ENCODE measurements at regions not wholly inside any gene's neighbourhood (a gene's known extent, or its start where the extent isn't known, plus 50 kb on each side); places are given as distances from the start of the nearest gene placed in this dataset.
A peak's percentile ranks its signal among the peaks of the same experiment; 100 is the strongest.

DNA sequence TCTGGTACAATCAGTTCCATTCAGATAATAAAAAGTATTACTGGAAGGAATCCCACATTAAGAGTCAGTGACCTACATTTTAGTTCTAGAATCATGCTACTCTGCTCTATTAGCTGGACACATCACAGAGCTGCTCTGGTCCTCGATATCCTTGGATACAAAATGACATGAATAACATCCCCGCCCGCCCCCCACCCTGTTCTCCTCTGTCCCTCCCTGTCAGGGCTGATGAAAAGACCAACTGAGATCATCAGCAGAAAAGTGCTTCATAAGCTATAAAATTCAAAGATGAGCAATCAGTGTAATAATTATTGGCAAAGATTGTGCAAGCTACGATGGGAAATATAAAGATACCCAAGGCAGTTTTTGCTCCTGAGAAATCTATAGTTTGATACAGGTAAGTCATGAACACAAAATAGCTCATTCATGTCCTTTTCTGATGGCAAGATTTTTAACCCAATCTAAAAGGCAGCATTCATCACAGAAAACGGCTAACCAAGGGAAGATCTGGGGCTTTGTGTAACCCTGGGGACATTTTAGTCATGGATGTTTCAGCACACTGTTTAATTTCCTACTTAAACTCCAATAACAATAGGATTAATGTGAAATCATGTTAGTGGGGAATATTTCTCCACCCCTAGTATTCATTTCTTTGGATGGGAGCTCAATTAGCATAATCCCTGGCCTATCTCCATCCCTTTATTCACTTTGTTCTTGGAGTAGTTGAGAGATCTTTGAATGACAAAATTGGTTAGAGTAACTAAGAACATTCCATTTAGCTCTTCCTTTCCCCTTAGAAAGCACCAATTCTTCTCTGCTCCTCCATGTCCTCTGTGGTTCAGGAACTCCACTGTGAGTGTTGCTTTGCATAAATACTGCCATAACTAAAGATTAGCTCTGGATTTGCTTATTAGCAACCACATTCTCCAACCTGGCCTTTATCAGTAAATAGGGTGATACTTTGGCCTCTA is 459.4 kb upstream of the GRIA1 start:
- no peak for DNase-seq

DNA sequence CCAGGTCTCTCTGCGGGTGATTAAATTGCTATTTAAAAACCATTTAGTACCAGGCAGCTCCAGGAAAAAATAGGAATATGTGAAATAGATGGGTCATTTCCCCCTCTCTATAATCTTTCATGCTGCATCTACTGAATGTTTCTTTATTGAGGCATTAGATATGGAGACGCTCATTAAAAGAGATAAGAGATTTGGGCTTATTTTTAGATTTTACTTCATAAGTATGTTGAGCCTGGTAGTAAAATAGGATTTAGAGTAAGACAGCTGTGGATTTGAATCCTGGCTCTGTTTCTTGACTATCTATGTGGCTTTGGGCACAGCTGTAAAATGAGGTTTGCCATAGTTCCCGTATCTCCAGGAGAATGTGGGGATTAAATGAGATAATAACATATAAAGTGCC is 451.0 kb upstream of the GRIA1 start:
- DNase-seq, result no peak

DNA sequence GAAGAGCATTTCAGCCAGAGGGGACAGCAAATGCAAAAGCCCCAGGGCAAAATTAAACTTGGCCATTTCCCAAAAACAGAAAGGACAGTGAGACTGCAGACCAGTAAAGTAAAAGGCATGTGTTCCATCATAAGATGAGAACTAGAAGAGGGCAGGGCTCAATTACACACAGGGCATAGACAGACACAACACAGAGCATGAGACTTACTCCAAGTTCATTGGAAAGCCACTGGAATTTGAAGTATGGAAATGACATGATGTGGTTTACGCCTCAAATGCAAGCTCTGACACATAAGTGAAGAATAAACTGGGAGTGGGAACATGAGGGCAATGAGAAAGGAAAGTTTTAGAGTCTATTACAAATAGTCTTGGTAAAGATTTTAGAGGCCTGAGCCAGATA is 446.6 kb upstream of the GRIA1 start:
- no peak for DNase-seq

DNA sequence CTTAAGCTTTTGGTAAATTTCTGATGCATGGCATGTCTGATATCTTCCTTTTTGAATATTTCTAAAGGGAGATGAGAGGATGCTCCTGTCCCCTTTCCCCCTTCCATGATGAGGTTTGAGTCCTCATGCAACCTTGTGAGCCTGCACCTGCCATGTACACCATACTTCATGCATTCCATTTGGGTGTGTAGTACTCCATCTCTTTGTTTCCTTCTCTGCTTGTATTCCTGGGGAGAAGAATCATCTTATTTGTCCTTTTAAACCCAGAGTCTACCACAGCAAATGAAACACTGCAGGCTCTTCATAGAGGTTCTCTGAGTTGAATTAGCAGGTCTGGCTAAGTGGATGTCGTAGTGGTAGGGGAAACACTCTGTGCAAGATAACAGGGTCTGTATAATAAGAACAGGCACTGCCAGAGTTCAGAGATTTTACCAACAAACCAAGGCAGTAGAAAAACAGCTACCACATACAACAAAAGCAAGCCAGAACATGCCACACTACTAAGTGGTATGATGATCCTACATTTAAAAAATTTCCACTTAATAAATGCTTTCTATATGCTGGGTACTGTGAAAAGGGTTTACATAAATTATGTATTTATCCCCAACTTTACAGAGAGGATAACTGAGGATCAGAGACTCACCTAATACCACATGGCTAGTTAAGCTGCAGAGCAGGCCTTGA is 439.8 kb upstream of the GRIA1 start:
- no peak for DNase-seq

DNA sequence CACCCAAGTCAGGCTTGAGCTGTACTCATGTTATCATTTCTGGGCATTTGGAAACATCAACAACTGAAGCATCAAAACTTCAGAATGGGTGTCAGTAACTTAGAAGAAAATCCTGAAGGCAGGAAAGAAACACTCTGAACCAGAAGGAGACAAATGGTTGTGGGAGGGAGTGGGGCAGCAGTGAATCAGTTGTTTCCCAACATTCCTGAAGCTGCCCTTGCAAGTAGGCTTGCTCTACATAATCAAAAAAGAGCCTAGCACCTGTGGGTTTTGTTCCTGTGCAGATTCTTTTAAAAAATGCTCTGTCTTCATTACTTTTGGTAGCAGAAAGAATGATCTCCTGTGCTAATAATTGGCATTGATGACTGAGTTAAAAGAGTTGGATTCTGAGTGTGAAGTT is 424.2 kb upstream of the GRIA1 start:
- DNase-seq, result no peak

DNA sequence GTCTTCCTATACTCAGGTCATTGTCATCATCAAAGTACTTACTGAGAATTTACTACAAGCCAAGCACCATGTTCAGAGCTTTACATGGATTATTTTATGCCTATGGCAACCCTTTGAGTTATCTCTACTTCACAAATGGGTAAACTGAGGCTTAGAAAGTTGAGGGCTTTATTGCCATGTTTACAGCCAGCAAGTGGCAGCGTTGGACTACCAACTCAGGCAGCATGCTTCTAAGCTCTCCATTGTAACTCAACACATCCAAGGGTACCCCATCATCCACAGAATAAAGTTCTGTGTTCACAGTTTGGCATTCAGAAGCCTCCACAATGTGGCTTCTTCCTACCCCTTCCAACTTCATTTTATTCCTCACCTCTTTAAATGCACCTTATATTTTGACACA is 422.6 kb upstream of the GRIA1 start:
- no peak for DNase-seq

DNA sequence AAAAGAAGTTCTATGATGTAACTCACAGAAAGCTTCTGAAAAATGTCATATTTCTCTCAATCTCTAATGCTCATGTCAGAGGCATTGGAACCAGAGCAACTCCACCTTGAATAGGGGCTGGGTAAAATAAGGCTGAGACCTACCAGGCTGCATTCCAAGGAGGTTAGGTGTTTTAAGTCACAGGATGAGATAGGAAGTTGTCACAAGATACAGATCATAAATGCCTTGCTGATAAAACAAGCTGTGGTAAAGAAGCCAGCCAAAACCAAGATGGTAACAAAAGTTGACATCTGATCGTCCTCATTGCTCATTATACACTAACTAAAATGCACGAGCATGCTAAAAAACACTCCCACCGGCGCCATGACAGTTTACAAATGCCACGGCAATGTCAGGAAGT is 411.1 kb upstream of the GRIA1 start:
- no peak for DNase-seq

DNA sequence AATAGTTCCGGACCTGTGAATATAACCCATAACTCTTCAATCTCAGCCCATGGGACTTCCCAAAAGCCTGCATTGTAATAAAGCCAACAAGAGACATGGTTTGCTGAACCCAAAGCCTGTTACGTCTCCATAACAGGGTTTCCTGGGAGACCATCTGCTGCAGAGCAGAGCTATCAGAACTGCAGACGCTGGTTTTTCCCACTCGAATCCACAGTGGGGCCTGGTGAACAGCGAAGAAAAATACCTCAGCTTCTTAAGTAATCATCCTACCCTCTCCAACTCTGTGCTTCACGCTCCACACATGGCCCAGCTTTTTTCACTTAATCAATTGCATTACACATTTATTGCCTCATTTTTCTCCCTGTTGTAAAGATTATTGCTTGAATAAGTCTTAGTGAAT is 409.5 kb upstream of the GRIA1 start:
- no peak for DNase-seq

DNA sequence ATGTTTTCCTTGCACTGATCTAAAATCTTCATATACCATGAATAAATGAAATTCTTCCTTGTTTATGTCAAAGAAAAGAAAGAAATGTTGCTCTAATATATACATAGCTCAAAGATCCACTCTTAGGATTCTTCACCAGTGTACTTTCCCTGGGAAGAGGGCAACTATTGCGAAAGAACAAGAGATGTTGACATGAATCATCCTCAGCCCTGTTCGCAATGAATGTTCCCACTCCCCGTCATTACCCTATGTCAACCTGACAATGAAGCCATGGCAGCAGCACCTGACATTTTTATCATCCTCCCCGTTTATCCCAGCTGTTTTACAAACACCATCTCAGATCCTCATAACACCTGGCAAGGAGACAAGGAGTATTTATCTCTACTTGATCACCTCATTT is 409.1 kb upstream of the GRIA1 start:
- DNase-seq, result no peak

DNA sequence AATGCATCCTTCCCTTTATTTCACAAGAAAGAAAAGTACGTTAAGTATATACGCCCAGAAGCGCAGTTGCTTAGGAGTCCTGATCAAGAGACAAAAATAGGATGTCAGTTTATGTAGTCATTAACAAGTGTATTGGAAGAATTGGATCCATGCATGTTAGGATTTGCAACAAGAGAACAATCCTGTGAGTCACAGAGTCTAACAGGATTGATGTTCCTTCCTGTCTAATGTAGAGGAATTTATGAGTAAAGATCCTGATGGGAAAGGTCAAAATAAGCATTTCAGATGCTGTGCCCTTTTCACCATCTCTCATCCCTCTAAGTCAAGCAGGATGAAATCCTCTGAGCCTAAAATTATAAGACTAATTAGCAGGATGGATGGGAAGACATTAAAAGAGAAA is 406.0 kb upstream of the GRIA1 start:
- no peak for DNase-seq

DNA sequence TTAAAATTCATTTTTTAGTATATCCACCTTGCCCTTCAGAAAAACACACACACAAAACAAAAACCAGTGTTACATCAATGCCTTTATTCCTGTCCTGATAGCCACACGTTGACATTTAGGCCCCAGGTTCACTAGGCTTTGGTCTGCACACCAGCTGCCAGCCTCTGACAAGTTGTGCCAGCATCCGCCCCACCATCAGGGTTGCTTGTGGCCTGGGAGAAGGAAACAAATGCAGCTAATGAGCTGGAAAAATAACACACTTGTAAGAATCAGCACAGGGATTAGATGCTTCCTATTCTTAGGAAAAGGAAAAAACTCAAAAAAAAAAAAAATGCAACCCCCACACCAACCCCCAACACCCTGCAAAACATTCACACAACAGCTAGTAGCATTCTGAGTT is 404.0 kb upstream of the GRIA1 start:
- peak; percentile 42 for DNase-seq

DNA sequence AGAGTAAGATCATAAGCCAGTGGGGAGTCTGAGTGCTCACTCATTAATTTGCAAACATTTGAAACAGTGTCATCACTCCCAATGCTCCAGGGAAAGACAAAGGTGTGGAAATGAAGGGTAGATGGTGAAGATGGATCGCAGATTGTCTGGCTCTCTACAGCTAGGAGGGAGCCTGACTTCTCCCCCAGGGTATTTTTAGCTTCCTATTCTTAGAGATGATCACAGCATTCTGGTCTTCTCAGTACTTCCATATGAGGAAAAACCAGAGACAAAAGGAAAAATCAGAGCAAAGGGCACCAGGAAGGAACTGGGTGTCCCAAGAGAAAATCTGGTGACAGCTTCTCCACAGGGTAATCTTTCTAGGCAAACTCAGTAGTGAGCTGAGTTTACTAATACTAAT is 401.9 kb upstream of the GRIA1 start:
- no peak for DNase-seq

DNA sequence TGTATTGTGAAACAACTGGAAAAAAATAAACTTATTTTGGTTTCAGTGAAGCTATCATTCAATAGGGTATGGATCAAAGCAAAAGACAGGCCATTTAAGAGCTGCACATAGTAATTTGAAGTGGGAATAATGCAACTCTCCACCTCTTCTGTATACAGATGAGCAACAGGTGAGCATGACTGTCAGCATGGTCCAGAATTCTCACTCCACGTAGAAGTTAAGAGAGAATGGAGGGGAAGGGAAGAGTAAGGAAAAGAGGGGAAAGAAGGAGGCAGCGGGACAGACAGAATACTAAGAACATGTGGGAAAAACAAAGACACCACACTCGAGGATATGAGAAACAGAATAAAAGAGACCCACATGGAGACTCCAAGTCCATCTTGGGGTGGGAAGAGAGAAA is 396.1 kb upstream of the GRIA1 start:
- DNase-seq, result no peak

DNA sequence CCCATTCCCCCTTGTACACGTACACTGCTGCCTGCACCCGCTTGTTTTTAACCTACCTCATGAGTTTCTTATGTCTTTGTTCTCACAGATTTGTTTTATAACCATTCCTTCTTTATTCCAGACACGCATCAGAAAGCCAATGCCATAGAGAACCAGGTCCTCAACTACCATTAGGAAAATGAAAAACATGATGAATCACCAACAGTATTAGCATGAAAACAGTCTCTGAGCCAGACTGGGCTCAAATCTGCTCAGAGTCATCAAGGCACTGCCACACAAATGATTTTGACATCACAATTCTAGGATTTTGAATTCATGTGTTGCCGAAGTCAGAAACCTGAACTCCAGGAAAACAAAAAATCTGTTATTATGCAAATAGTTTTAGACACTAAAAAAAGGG is 394.1 kb upstream of the GRIA1 start:
- no peak for DNase-seq

DNA sequence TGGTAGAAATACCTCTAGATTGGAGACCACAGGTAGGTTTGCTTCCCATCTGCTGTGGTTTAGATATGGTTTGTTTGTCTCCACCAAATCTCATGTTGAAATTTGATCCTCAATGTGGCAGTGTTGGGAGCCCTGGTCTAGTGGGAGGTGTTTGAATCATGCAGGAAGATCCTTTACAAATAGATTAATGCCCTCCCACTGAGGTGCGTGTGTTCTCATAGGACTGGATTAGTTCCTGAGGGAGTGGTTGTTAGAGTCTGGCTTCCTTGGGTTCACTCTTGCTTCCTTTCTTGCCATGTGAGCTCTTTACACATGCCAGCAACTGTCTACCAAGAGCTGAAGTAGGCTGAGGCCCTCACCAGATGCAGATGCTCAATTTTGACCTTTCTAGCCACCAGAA is 391.1 kb upstream of the GRIA1 start:
- peak; percentile 54 for DNase-seq

DNA sequence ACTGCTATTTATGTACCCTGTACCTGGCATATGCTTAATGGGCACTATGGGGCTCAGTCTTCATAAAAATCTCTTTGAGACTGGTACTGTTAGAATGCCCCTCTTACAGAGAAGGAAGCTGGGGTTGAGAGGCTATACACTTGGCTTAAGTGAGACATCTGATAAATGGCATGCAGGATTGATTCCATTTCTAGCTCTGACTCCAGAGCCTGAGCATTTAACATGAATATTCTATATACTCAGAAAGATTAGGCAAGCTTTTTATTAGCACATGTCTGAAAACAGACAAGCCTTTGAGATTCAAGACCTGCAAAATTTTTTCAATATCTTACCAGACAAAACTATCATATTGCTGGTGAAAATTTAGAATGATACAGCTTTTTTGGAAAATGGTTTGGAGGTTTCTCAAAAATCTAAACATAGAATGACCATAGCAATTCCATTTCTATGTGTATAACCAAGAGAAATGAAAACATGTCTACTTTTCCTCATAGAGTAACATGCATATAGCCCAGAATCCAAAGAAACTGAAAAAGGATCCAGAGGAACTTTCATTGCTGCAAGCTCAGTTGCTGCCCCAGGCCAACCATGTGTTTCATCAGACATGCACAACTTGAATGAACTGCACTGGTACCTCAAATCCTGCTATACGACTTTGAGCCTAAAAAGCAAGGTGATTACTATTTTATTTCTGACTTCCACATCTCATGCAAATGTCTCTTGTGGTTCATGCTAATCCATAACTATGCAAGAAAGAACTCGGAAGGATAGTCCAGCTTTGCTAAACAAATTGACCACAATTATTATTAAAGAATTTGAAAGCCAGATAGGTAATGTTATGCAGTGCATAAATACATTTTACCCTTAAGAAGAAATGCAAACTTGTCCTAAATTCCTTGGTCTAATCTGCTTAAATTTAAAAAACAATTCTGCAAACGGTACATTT is 389.0 kb upstream of the GRIA1 start:
- DNase-seq, result no peak

DNA sequence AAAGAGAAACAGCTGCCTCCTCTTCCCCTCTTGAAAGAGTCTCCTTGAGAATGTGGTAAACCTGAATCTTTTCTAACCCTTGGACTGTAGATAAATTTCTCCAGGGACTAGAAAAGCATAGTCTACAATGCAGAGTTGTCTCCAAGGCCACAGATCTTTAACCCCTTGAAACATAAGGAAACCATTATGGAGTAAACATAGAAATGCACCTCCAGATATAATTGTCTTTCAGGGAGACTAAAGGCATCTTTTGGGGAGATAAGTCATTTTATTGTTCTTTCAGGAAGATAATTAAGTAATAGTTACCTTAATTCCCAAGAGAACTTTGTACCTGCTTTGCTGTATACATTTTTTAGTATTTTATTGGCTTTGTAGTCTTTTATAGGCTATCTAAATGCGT is 373.6 kb upstream of the GRIA1 start:
- DNase-seq, result no peak

DNA sequence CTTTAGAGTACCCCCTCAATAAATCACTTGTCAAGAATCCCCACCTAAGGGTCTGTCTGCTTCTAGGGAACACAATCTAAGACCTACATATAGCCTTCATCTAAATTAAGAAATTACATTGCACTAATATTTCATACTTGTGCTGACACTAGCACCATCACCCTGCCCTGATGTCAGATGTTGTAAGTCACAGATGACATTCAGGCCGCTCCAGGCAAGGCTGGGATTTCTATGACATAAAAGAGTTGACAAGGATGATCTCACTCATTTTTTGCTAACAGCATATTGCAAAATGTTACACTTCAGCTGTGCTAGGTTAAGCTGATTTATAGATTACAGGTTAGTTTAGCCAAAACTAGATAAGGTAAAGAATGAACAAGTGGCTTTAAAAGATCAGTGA is 372.5 kb upstream of the GRIA1 start:
- no peak for DNase-seq

DNA sequence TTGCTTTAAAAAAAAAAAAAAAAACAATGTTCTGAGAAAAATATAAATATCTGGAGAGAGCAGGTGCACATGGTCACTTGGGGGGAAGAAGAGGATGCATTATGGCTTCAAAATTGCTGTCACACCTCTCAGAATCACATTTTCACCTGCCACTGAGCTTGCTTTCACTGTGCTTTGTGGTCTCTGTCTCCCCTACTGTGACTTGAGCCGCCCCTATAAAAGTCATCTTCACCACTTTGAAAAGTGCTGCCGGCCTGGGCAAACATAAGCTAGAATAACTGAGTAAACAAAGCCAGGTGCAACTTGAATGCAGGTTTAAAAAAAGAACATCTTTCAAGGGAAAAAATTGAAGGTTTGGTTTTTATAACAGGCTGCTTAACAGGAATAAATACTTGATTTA is 368.1 kb upstream of the GRIA1 start:
- peak; percentile 84 for DNase-seq

DNA sequence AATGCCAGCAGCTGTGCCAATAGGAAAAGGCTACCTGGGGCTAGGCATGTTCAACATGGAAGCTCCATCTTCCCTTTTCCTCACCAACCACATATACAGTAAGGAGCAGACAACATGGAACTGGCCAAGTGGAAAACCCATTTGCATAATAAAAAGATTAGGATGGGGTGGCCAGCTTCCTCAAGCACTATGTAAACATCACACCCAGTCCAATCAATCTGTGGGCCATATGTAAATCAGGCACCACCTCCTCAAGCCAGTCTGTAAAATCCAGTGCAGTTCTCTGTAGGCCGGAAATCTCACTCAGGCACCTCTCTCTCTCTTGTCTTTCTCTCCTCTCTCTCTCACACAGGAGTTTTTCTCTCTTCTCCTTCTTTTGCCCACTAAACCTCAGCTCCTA is 360.2 kb upstream of the GRIA1 start:
- no peak for DNase-seq

DNA sequence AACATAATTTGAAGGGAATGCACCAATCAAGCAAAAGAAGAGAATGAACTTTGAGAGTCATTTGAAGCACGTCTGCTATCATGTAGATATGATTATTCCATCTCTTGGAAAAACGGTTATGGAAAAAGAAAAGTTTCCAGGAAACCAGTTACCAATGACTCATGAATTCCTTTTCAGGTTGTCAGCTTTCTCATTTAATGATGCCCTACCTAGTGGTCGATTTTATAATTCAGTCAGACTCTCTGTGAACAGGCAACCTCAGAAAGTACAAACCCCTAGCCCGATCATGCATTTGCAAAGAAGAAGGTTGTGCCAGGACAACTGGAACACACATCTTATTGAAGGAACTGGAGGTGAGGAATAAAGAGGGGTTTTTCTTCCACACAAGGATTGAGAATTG is 355.1 kb upstream of the GRIA1 start:
- DNase-seq, result no peak

DNA sequence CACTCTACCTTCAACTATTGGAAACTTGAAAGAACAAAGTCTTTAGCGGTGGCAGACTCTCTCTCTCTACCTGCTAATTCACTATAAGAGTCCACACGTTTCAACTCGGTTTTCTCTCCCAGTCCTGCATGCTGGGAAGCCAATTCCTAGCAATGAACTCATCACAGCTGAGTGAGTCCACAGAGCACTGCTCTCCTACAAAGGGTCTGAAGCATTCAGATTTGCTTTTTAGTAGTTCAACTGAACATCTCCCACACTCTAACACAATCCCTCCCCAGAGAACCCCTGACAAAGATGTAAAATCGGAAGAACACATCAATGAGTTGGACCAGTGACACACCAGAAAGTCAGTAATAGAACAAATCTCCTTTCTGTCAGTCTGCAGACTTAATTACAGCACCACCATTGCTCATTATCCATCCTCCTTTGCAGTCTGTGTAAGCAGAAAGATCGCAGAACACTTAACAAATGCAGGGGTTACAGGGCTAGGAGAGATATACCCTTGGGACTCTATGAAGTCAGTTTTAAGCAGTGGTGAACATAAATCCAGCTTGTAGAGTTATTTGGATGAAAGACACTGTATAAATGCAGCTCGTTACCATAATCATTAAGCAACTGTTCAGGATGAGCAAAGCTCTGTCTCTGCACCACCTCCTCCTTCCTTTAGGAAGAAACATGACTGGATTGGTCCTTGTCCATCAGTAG is 353.4 kb upstream of the GRIA1 start:
- no peak for DNase-seq

Data from NCI-H2171 treated with DMSO at 0.1 percent for 48 hours (cell line).